Liver (tissue), 8 donors: ENCODE measurements at regions not wholly inside any gene's neighbourhood (a gene's known extent, or its start where the extent isn't known, plus 50 kb on each side); places are given as distances from the start of the nearest gene placed in this dataset.

ENCODE experiments used
- DNase-seq: peaks from one replicate; pipeline ENCODE4 v3.0.0-alpha.2; 2017; ENCODE audit warnings: low spot score
- H3K27ac ChIP-seq, 2 donors: one replicate each; pipeline ENCODE4 v1.7.0; 2013; ENCODE audit warnings: inconsistent platforms in 2 of 2, low read length in 2 of 2, control low read depth in 1 of 2, low read depth in 1 of 2, mild to moderate bottlenecking in 1 of 2
- H3K27me3 ChIP-seq, 4 donors: one replicate each; pipeline versions ENCODE4 v1.6.1 to v1.7.0; 2013; ENCODE audit warnings: low read length in 3 of 4, inconsistent platforms in 1 of 4, mild to moderate bottlenecking in 1 of 4, moderate library complexity in 1 of 4; ENCODE audit not compliant: control insufficient read depth in 4 of 4, insufficient read depth in 4 of 4
- H3K36me3 ChIP-seq, 4 donors: one replicate each; pipeline versions ENCODE4 v1.6.1 to v1.7.0; 2013; ENCODE audit warnings: low read length in 3 of 4, mild to moderate bottlenecking in 3 of 4, low read depth in 1 of 4, moderate library complexity in 1 of 4; ENCODE audit not compliant: control insufficient read depth in 4 of 4, insufficient read depth in 3 of 4
- H3K4me1 ChIP-seq, 4 donors: one replicate each; pipeline versions ENCODE4 v1.6.1 to v1.7.0; 2013; ENCODE audit warnings: low read length in 3 of 4, mild to moderate bottlenecking in 3 of 4, moderate library complexity in 1 of 4; ENCODE audit not compliant: control insufficient read depth in 4 of 4, insufficient read depth in 4 of 4
- H3K4me3 ChIP-seq, 3 donors: one replicate each; pipeline versions ENCODE4 v1.6.1 to v1.7.0; 2013; ENCODE audit warnings: low read length in 3 of 3, control low read depth in 1 of 3, low read depth in 1 of 3, mild to moderate bottlenecking in 1 of 3
- H3K9ac ChIP-seq, 2 donors: one replicate each; pipeline ENCODE4 v1.7.0; 2013; ENCODE audit warnings: low read length in 2 of 2, mild to moderate bottlenecking in 2 of 2, moderate library complexity in 2 of 2, control low read depth in 1 of 2, low read depth in 1 of 2
- H3K9me3 ChIP-seq, 4 donors: one replicate each; pipeline versions ENCODE4 v1.6.1 to v1.7.0; 2013; ENCODE audit warnings: low read length in 3 of 4; ENCODE audit not compliant: control insufficient read depth in 4 of 4
- ATF3 ChIP-seq: IDR thresholded peaks from 2 replicates; pipeline ENCODE4 v1.6.1; 2016; ENCODE audit warnings: antibody characterized with exemption
- CTCF ChIP-seq: fragments of 150-350 bp; IDR thresholded peaks from 2 replicates; pipeline ENCODE4 v1.5.1; 2017; ENCODE audit warnings: improper control_type of control experiment, low read depth, low read length; ENCODE audit not compliant: missing input control
- EGR1 ChIP-seq, 2 donors: IDR thresholded peaks; 2 replicates each; pipeline ENCODE4 v1.6.1; 2016 to 2018; ENCODE audit warnings: antibody characterized with exemption in 2 of 2, low read depth in 2 of 2
- FOXA1 ChIP-seq: IDR thresholded peaks from 2 replicates; pipeline ENCODE4 v1.6.1; 2016; ENCODE audit warnings: antibody characterized with exemption
- FOXA2 ChIP-seq: IDR thresholded peaks from 2 replicates; pipeline ENCODE4 v1.6.1; 2016; ENCODE audit warnings: antibody characterized with exemption
- GABPA ChIP-seq, 2 donors: IDR thresholded peaks in 1 of 2; conservative IDR thresholded peaks in 1 of 2; 2 replicates each; pipeline ENCODE4 v1.6.1; 2016; ENCODE audit warnings: antibody characterized with exemption in 2 of 2, mild to moderate bottlenecking in 1 of 2, moderate library complexity in 1 of 2
- HNF4A ChIP-seq, 2 donors: conservative IDR thresholded peaks; 2 replicates each; pipeline ENCODE4 v1.6.1; 2016; ENCODE audit warnings: antibody characterized with exemption in 2 of 2, mild to moderate bottlenecking in 2 of 2
- HNF4G ChIP-seq: IDR thresholded peaks from 2 replicates; pipeline ENCODE4 v1.6.1; 2016; ENCODE audit warnings: antibody characterized with exemption
- JUND ChIP-seq, 2 donors: IDR thresholded peaks; 2 replicates each; pipeline ENCODE4 v1.6.1; 2016; ENCODE audit warnings: antibody characterized with exemption in 2 of 2
- MAX ChIP-seq: IDR thresholded peaks from 2 replicates; pipeline ENCODE4 v1.6.1; 2016; ENCODE audit warnings: antibody characterized with exemption
- NR2F2 ChIP-seq: IDR thresholded peaks from 2 replicates; pipeline ENCODE4 v1.6.1; 2016; ENCODE audit warnings: antibody characterized with exemption
- RAD21 ChIP-seq, 2 donors: IDR thresholded peaks; 2 replicates each; pipeline ENCODE4 v1.6.1; 2016; ENCODE audit warnings: antibody characterized with exemption in 2 of 2, mild to moderate bottlenecking in 2 of 2
- REST ChIP-seq: IDR thresholded peaks from 2 replicates; pipeline ENCODE4 v1.6.1; 2016; ENCODE audit warnings: antibody characterized with exemption, mild to moderate bottlenecking
- RXRA ChIP-seq, 2 donors: IDR thresholded peaks; 2 replicates each; pipeline ENCODE4 v1.6.1; 2017 to 2018; ENCODE audit warnings: antibody characterized with exemption in 2 of 2, mild to moderate bottlenecking in 1 of 2
- SP1 ChIP-seq: IDR thresholded peaks from 2 replicates; pipeline ENCODE4 v1.6.1; 2018; ENCODE audit warnings: antibody characterized with exemption, mild to moderate bottlenecking
- TAF1 ChIP-seq: conservative IDR thresholded peaks from 2 replicates; pipeline ENCODE4 v1.6.1; 2016; ENCODE audit warnings: antibody characterized with exemption, mild to moderate bottlenecking
- YY1 ChIP-seq: IDR thresholded peaks from 2 replicates; pipeline ENCODE4 v1.6.1; 2016; ENCODE audit warnings: antibody characterized with exemption, mild to moderate bottlenecking
- ZBTB33 ChIP-seq: IDR thresholded peaks from 2 replicates; pipeline ENCODE4 v1.6.1; 2016; ENCODE audit warnings: antibody characterized with exemption
- WGBS: extraction: QIAGEN DNeasy Blood & Tissue Kit; methylation state at CpG from one replicate; pipeline ENCODE4 v1.1.7; 2013; 5-methylcytosine and 5-hydroxymethylcytosine counted together
- donor health status: healthy.
- donor health status: healthy.
- donor health status: healthy.
- donor health status: healthy.
- donor health status: healthy.

- TF ChIP-seq HNF4A (conservative IDR thresholded peaks at IDR 0.05): no peak
Measured at GRCh38 chr14:53605562-53605961, 351.1 kb downstream of the BMP4 start (continued).

- Histone ChIP-seq H3K36me3 (no peaks in the 10 kb centered on the region), H3K27me3 (no peaks in the 10 kb centered on the region), H3K9me3 (no peaks in the 10 kb centered on the region), H3K27ac (no peak overlapping the region), H3K9ac (no peak overlapping the region), H3K4me1 (no peaks in the 10 kb centered on the region), H3K4me3 (no peak overlapping the region)
- TF ChIP-seq CTCF: no peak
- no peak for TF ChIP-seq GABPA (IDR thresholded peaks at IDR 0.05 in 1 of 2, conservative IDR thresholded peaks at IDR 0.05 in 1 of 2)
- TF ChIP-seq TAF1: no peak
- no peak for TF ChIP-seq SP1
- TF ChIP-seq FOXA2: no peak
- no peak for TF ChIP-seq HNF4A (conservative IDR thresholded peaks at IDR 0.05)
- no peak for TF ChIP-seq NR2F2
- 95% methylated on average over 5 of the region's 5 CpGs for WGBS
- no peak for DNase-seq
Measured at GRCh38 chr14:53603994-53604393, 352.6 kb downstream of the BMP4 start.

- Histone ChIP-seq H3K4me1 (no peaks in the 10 kb centered on the region), H3K9me3 (no peaks in the 10 kb centered on the region), H3K36me3 (no peaks in the 10 kb centered on the region), H3K27me3 (no peaks in the 10 kb centered on the region), H3K4me3 (no peak overlapping the region), H3K27ac (no peak overlapping the region), H3K9ac (no peak overlapping the region)
- no peak for DNase-seq
- WGBS: 84% methylated on average over 1 of the region's 1 CpG
- TF ChIP-seq MAX: no peak
- no peak for TF ChIP-seq REST
- TF ChIP-seq EGR1 (IDR thresholded peaks at IDR 0.05; ENCODE audit: low read depth in 2 of 2): no peak
- TF ChIP-seq NR2F2: no peak
- TF ChIP-seq RXRA (IDR thresholded peaks at IDR 0.05): no peak
- no peak for TF ChIP-seq TAF1
- no peak for TF ChIP-seq GABPA (IDR thresholded peaks at IDR 0.05 in 1 of 2, conservative IDR thresholded peaks at IDR 0.05 in 1 of 2)
- TF ChIP-seq HNF4G: no peak
- no peak for TF ChIP-seq ZBTB33
- TF ChIP-seq YY1: no peak
- TF ChIP-seq ATF3: no peak
- TF ChIP-seq JUND (IDR thresholded peaks at IDR 0.05): no peak
- TF ChIP-seq RAD21 (IDR thresholded peaks at IDR 0.05): no peak
- no peak for TF ChIP-seq FOXA2
- no peak for TF ChIP-seq SP1
- TF ChIP-seq FOXA1: no peak
- no peak for TF ChIP-seq CTCF
Measured at GRCh38 chr14:53601409-53601808, 355.2 kb downstream of the BMP4 start.
